ENCODE measurements at regions not wholly inside any gene's neighbourhood (a gene's known extent, or its start where the extent isn't known, plus 50 kb on each side); places are given as distances from the start of the nearest gene placed in this dataset.

DNA sequence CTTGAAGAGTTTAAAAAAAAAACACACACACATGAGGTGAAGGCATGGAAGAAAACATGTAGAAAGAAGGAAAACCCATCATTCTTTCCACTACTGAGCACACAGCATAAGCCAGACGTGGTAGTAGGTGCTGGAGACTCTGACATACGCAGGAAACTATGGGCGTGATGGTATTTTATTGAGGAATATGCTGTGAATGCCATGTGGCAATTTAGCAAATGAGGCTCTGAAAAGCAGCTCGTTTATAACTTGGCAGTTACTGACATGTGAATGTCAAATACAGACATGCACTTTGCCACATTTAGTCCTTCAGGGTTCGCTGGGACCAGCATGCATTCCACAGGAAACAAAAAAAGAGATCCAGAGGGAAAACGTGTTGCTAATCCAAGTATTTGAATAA lies 74.3 kb upstream of the IFNAR2 start:
- no peak for DNase-seq (ENCODE audit: low spot score)

DNA sequence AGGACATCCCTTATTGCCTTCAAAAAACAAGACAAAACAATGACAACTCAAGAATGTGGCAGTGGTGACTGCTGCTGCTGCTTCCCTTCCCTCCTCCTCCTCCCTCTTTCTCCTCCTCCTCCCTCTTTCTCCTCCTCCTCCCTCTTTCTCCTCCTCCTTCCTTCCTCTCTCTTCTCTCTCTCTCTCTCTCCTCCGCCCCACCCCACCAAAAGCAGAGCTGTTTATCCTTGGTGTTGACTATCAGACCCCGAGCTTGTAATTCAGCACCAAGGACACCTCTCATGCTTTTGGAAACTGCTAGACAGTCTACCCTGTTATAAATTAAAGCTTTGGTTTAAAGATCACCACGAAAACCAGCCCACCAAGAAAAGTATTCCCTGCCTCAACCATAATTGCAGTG lies 72.4 kb upstream of the IFNAR2 start:
- no peak for DNase-seq (ENCODE audit: low spot score)

DNA sequence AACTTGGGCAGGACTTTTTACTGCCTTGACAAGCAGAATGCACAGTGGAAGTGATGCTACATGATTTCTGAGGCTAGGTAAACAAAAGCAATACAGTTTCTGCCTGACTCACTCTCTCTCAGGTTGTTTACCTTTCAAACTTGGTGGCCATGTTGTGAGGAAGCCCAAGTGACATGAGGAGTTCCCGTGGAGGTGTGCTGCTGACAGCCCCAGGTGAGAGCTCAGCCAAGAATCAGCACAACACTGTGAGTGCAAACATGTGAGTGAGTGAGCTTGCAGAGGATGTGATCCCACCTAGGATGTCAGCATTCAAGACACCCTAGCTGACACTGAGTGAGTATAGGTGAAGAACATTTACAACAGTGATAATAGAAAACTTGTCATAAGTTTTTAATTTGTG lies 71.1 kb upstream of the IFNAR2 start:
- no peak for DNase-seq (ENCODE audit: low spot score)

DNA sequence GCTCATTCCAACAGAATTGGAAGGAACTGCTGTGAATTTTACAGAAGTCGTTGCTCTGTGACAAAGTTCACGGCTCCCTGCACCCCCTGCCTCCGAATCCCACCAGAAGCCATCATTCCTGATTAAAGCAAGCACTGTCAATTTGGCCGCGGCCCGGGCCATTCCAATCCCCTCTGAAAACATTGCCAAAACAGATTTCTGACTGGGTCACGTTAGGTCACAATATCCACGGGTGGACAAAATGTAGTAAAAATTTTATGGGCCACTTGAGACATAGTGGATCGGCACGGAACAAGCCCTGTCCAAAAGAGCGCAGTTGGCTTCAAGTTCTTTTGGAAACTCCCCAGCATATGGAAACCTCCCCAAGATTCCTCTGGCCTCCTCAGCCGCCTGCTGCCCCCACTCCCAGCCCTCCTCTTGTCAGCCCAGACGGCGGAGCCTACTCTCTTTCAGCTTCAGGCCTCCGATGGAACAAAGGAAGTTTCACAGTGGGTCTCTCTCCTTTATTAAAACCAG lies 67.2 kb upstream of the IFNAR2 start:
- DNase-seq (ENCODE audit: low spot score) = no peak

DNA sequence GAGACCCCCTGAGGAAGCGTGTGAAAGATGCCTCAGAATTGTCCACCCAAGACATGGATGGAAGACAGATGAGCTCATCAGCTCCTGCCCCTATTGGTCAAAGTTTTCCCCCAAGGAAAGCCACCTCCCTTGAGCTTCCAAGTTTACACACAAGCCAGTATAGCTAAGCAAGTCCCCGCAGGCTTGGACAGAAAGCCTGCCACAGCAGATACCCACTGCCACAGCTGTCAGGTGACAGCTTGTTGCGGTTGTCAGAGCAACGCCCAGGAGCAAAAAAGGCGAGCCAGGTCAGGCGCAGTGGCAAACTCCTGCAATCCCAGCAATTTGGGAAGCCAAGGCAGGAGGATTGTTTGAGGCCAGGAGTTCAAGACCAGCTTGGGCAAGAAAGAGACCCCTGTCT lies 60.9 kb upstream of the IFNAR2 start:
- DNase-seq (ENCODE audit: low spot score) = no peak

DNA sequence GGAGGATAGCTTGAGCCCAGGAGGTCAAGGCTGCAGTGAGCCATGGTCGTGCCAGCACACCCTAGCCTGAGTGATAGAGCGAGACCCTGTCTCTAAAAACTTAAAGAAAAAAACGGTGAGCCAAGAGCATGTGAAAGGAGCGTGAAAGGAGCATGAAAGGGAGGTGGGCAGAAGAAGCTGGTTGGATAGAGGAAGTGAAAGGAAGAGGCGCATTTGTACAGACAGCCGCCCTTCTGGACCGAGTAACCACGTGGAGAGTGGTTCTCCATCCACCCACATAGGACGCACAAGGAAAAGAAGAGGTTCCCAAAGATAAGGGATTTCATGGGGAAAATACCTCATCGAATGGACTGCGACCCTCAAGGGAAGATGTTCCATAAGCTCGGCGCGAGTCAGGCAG lies 60.4 kb upstream of the IFNAR2 start:
- no peak for DNase-seq (ENCODE audit: low spot score)

DNA sequence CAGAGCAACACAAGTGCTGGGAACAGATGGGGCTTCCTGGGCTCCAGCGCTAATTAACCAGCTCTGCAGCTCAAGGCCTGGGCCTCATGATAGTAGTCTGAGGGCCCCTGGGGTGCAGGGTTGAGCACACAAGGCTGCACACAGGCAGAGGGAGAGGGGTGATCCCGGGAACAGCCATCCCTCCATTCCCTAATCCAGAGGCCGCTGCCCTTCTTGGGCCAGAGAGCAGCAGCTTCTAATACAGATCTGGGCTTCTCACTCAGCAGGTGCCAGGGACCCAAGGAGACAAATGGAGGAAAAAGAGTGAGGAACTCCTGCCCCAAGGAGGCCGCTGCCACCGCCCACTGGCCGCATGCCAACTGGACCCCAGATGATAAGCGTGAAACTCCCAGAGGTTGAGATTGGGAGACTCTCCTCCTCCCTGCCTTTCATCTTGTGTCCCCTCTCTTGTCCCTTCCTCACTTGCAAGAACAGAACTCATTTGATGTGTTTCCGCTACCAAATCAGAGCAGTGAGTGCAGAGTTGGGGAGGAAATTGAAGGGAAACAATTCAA lies 58.0 kb upstream of the IFNAR2 start:
- no peak for DNase-seq (ENCODE audit: low spot score)

DNA sequence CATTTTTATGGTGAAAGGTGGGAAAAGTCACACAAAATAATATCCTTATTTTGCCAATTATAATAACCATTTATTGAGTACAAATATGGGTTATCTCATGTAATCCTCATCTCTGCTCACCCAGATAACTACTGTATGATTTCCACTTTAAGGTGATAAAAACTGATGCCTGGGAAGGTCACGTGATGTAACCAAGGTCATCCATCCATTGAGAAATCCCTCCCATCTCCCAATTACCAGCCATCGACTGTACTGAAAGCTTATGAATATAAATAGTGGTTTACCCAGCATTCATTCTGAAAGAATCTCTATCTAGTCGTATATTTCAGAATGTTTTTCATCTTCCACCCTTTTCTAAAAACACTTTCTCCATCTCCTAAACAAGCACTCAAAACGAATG lies 55.0 kb upstream of the IFNAR2 start:
- DNase-seq (ENCODE audit: low spot score) = no peak
